Hepatocyte (in vitro differentiated cells): ENCODE measurements at regions not wholly inside any gene's neighbourhood (a gene's known extent, or its start where the extent isn't known, plus 50 kb on each side); places are given as distances from the start of the nearest gene placed in this dataset. TPM values are rescaled to one million over a fixed set of nuclear protein-coding genes. Genes with fewer than 3 reads are reported as not detected.

ENCODE experiments used
- DNase-seq: peaks from one replicate; pipeline ENCODE4 v3.0.0-alpha.2; 2016; ENCODE audit warnings: low spot score
- H2AFZ ChIP-seq: fragments of 200-600 bp; sonication (generic); 2 replicates; pipeline ENCODE4 v1.6.0; 2016; ENCODE audit warnings: antibody characterized with exemption, mild to moderate bottlenecking
- H3K27ac ChIP-seq: fragments of 200-600 bp; sonication (generic); 2 replicates; pipeline ENCODE4 v1.5.1; 2016; ENCODE audit warnings: mild to moderate bottlenecking
- H3K27me3 ChIP-seq: fragments of 200-600 bp; sonication (generic); 2 replicates; pipeline ENCODE4 v1.6.1; 2016
- H3K36me3 ChIP-seq: fragments of 200-600 bp; sonication (generic); replicated peaks from 2 replicates; pipeline ENCODE4 v1.5.1; 2016; ENCODE audit warnings: low read depth; ENCODE audit not compliant: insufficient read depth
- H3K4me1 ChIP-seq: fragments of 200-600 bp; sonication (generic); 2 replicates; pipeline ENCODE4 v1.5.1; 2016; ENCODE audit warnings: mild to moderate bottlenecking, moderate library complexity; ENCODE audit not compliant: insufficient read depth
- H3K4me2 ChIP-seq: fragments of 200-600 bp; sonication (generic); 2 replicates; pipeline ENCODE4 v1.6.0; 2016
- H3K4me3 ChIP-seq: fragments of 200-600 bp; sonication (generic); 2 replicates; pipeline ENCODE4 v1.5.1; 2016; ENCODE audit warnings: mild to moderate bottlenecking
- H3K79me2 ChIP-seq: fragments of 200-600 bp; sonication (generic); 2 replicates; pipeline ENCODE4 v1.6.0; 2017; ENCODE audit warnings: mild to moderate bottlenecking
- H3K9me2 ChIP-seq: fragments of 200-600 bp; sonication (generic); replicated peaks from 2 replicates; pipeline ENCODE4 v1.6.0; 2017; ENCODE audit warnings: mild to moderate bottlenecking; ENCODE audit not compliant: insufficient read depth
- H3K9me3 ChIP-seq: fragments of 200-600 bp; sonication (generic); 2 replicates; pipeline ENCODE4 v1.5.1; 2016; ENCODE audit warnings: low read depth, mild to moderate bottlenecking
- H4K20me1 ChIP-seq: fragments of 200-600 bp; sonication (generic); 2 replicates; pipeline ENCODE4 v1.6.0; 2016; ENCODE audit warnings: mild to moderate bottlenecking; ENCODE audit not compliant: insufficient read depth, poor library complexity, severe bottlenecking
- CTCF ChIP-seq: fragments of 200-600 bp; sonication (generic); IDR thresholded peaks from 2 replicates; pipeline ENCODE4 v1.5.1; 2016; ENCODE audit warnings: antibody characterized with exemption, mild to moderate bottlenecking; ENCODE audit not compliant: poor library complexity
- EZH2 ChIP-seq: fragments of 200-600 bp; sonication (generic); IDR thresholded peaks from 2 replicates; pipeline ENCODE4 v1.6.1; 2016; ENCODE audit warnings: antibody characterized with exemption, mild to moderate bottlenecking, borderline replicate concordance
- EZH2phosphoT487 ChIP-seq: fragments of 200-600 bp; sonication (generic); IDR thresholded peaks from one replicate; pipeline ENCODE4 v1.6.1; 2018; ENCODE audit warnings: antibody characterized with exemption, mild to moderate bottlenecking, low read depth, moderate library complexity; ENCODE audit not compliant: unreplicated experiment, severe bottlenecking
- WGBS: methylation state at CpG from one replicate; pipeline ENCODE4 v1.1.6; 2016; ENCODE audit warnings: low lambda C conversion rate; ENCODE audit errors: missing lambda C conversion rate; 5-methylcytosine and 5-hydroxymethylcytosine counted together
- small RNA-seq: library from RNA; depleted of rRNA; stranded (forward); fragments of <200 nt; gene quantifications from one replicate; pipeline ENCODE3, GENCODE V24; 2014

DNA sequence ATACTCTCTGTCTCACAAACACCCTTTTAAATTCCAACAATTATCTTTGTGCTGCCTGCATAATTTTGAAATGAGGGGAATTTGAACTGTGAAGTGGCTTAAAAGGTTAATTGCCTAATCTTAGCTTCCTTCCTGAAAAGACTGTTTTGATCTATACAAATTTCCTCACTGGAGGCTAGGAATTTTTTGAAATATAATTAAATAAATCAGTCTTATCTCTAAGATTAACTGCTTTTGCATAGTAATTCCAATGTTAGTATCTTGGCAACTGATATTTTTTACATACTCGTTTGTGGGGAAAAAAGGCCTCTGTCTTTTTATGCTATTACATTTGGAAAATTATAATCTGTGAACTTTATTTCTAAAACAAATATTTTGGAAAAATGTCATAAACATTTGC is 498.5 kb downstream of the TMTC2 start:
- WGBS: 42% methylated on average over 1 of the region's 1 CpG
- DNase-seq: no peak

More for the DNA sequence above, 498.5 kb downstream of the TMTC2 start:
- Histone ChIP-seq H3K27ac (no peak overlapping the region), H3K4me3 (no peak overlapping the region), H4K20me1 (no peaks in the 10 kb centered on the region), H3K4me2 (no peak overlapping the region), H3K9me2 (no peaks in the 10 kb centered on the region), H3K79me2 (no peaks in the 10 kb centered on the region), H3K9me3 (no peaks in the 10 kb centered on the region), H3K27me3 (no peaks in the 10 kb centered on the region), H3K36me3 (no peaks in the 10 kb centered on the region), H2AFZ (no peak overlapping the region), H3K4me1 (no peaks in the 10 kb centered on the region)
- TF ChIP-seq EZH2 (no peak), EZH2phosphoT487 (no peak), CTCF (no peak)

Small RNA genes in the stretch of these regions (small RNA-seq; reads per million reads assigned to genes)
- not detected for gene RF00334
